Neural cell (in vitro differentiated cells): ENCODE measurements at regions not wholly inside any gene's neighbourhood (a gene's known extent, or its start where the extent isn't known, plus 50 kb on each side); places are given as distances from the start of the nearest gene placed in this dataset.

Experiments
- H2AFZ ChIP-seq: fragments of 200-600, 300-800 bp; sonication (generic), shearing (Covaris generic); 2 replicates; pipeline ENCODE4 v1.6.0; 2014; ENCODE audit warnings: low read depth, mild to moderate bottlenecking, antibody characterized with exemption, low read length, moderate library complexity
- H3F3A ChIP-seq: fragments of 200-600 bp; shearing (Covaris generic); 2 replicates; pipeline ENCODE4 v1.6.1; 2016; ENCODE audit warnings: mild to moderate bottlenecking, moderate library complexity, mixed read lengths, antibody characterized with exemption, low read length; ENCODE audit not compliant: insufficient read depth, poor library complexity, severe bottlenecking
- H3K27ac ChIP-seq: fragments of 200-600, 300-800 bp; sonication (generic), shearing (Covaris generic); 2 replicates; pipeline ENCODE4 v1.5.1; 2014; ENCODE audit warnings: mild to moderate bottlenecking, low read length, moderate library complexity
- H3K27me3 ChIP-seq: fragments of 300-800, 200-600 bp; sonication (generic), shearing (Covaris generic); 2 replicates; pipeline ENCODE4 v1.6.0; 2014; ENCODE audit warnings: mild to moderate bottlenecking, low read depth, low read length, moderate library complexity; ENCODE audit not compliant: insufficient read depth
- H3K36me3 ChIP-seq: fragments of 300-800, 200-600 bp; sonication (generic), shearing (Covaris generic); 2 replicates; pipeline ENCODE4 v1.5.1; 2014; ENCODE audit warnings: mild to moderate bottlenecking, antibody characterized with exemption, low read length, moderate library complexity; ENCODE audit not compliant: insufficient read depth
- H3K4me2 ChIP-seq: fragments of 300-800, 200-600 bp; sonication (generic), shearing (Covaris generic); 2 replicates; pipeline ENCODE4 v1.6.0; 2014; ENCODE audit warnings: mild to moderate bottlenecking, low read length
- H3K4me3 ChIP-seq: fragments of 300-800, 200-600 bp; sonication (generic), shearing (Covaris generic); 2 replicates; pipeline ENCODE4 v1.5.1; 2014; ENCODE audit warnings: mild to moderate bottlenecking, low read length, moderate library complexity
- H3K79me2 ChIP-seq: fragments of 200-600 bp; shearing (Covaris generic); replicated peaks from 2 replicates; pipeline ENCODE4 v1.6.0; 2014; ENCODE audit warnings: mild to moderate bottlenecking, low read length, moderate library complexity; ENCODE audit not compliant: insufficient read depth
- H3K9ac ChIP-seq: fragments of 300-800, 200-600 bp; sonication (generic), shearing (Covaris generic); 2 replicates; pipeline ENCODE4 v1.6.1; 2016; ENCODE audit warnings: mild to moderate bottlenecking, low read length, mixed read lengths
- H3K9me2 ChIP-seq: fragments of 200-600 bp; shearing (Covaris generic); 2 replicates; pipeline ENCODE4 v1.6.1; 2016; ENCODE audit warnings: mild to moderate bottlenecking, low read length, mixed read lengths; ENCODE audit not compliant: insufficient read depth
- H3K9me3 ChIP-seq: fragments of 200-600, 300-800 bp; sonication (generic), shearing (Covaris generic); 2 replicates; pipeline ENCODE4 v1.6.1; 2016; ENCODE audit warnings: mild to moderate bottlenecking, mixed run types, low read length, moderate library complexity, mixed read lengths
- H4K20me1 ChIP-seq: fragments of 200-600 bp; shearing (Covaris generic); 2 replicates; pipeline ENCODE4 v1.6.1; 2016; ENCODE audit warnings: mild to moderate bottlenecking, mixed run types; ENCODE audit not compliant: insufficient read depth
- CTCF ChIP-seq: fragments of 450-650 bp; IDR thresholded peaks from 2 replicates; pipeline ENCODE4 v1.5.1; 2014; ENCODE audit warnings: antibody characterized with exemption, mild to moderate bottlenecking, moderate library complexity; ENCODE audit not compliant: poor library complexity, severe bottlenecking
- EP300 ChIP-seq: fragments of 450-650 bp; conservative IDR thresholded peaks from 2 replicates; pipeline ENCODE4 v1.6.1; 2014; ENCODE audit warnings: antibody characterized with exemption, mild to moderate bottlenecking, moderate library complexity; ENCODE audit not compliant: poor library complexity, severe bottlenecking
- EZH2 ChIP-seq: fragments of 200-600, 300-800 bp; shearing (Covaris generic), sonication (generic); IDR thresholded peaks from 2 replicates; pipeline ENCODE4 v1.6.1; 2014; ENCODE audit warnings: antibody characterized with exemption, low read length, borderline replicate concordance, mild to moderate bottlenecking; ENCODE audit not compliant: insufficient read depth, poor library complexity, severe bottlenecking
- MXI1 ChIP-seq: fragments of 450-650 bp; conservative IDR thresholded peaks from 2 replicates; pipeline ENCODE4 v1.6.1; 2014; ENCODE audit warnings: antibody characterized with exemption, mild to moderate bottlenecking; ENCODE audit not compliant: poor library complexity, severe bottlenecking
- POLR2AphosphoS5 ChIP-seq: IDR thresholded peaks from 2 replicates; pipeline ENCODE4 v1.6.1; 2012
- RAD21 ChIP-seq: fragments of 450-650 bp; conservative IDR thresholded peaks from 2 replicates; pipeline ENCODE4 v1.6.1; 2014; ENCODE audit warnings: antibody characterized with exemption, mild to moderate bottlenecking, moderate library complexity
- REST ChIP-seq: IDR thresholded peaks from 2 replicates; pipeline ENCODE4 v1.6.1; 2012; ENCODE audit warnings: borderline replicate concordance
- SMC3 ChIP-seq: fragments of 450-650 bp; conservative IDR thresholded peaks from 2 replicates; pipeline ENCODE4 v1.6.1; 2014; ENCODE audit warnings: antibody characterized with exemption, mild to moderate bottlenecking, moderate library complexity; ENCODE audit not compliant: poor library complexity
- TAF1 ChIP-seq: IDR thresholded peaks from 2 replicates; pipeline ENCODE4 v1.6.1; 2012; ENCODE audit warnings: low read depth

GRCh38 chr5:123751670-123752069 is 239.7 kb downstream of the CSNK1G3 start:
- Histone ChIP-seq H3K9me2 (no peaks in the 10 kb centered on the region), H3K9ac (no peak overlapping the region), H3K9me3 (no peaks in the 10 kb centered on the region), H4K20me1 (no peaks in the 10 kb centered on the region), H2AFZ (no peak overlapping the region), H3K4me2 (no peak overlapping the region), H3K27me3 (no peaks in the 10 kb centered on the region), H3F3A (peaks cover 5% of the 10 kb centered on the region), H3K4me3 (no peak overlapping the region), H3K27ac (no peak overlapping the region), H3K36me3 (no peaks in the 10 kb centered on the region), H3K79me2 (no peaks in the 10 kb centered on the region)
- TF ChIP-seq TAF1 (no peak), CTCF (no peak), EP300 (no peak), EZH2 (no peak), SMC3 (no peak), REST (no peak)

GRCh38 chr5:123748239-123748638 is 236.3 kb downstream of the CSNK1G3 start:
- no peaks in the 10 kb centered on the region for H3K36me3 ChIP-seq
- no peak overlapping the region for H3K4me2 ChIP-seq
- H3F3A ChIP-seq, result no peaks in the 10 kb centered on the region
- no peaks in the 10 kb centered on the region for H3K9me3 ChIP-seq
- H3K27me3 ChIP-seq, result no peaks in the 10 kb centered on the region
- no peaks in the 10 kb centered on the region for H4K20me1 ChIP-seq
- H3K79me2 ChIP-seq, result no peaks in the 10 kb centered on the region
- H2AFZ ChIP-seq, result no peak overlapping the region
- H3K9ac ChIP-seq, result no peak overlapping the region
- H3K9me2 ChIP-seq, result no peaks in the 10 kb centered on the region
- no peak overlapping the region for H3K4me3 ChIP-seq
- TF ChIP-seq SMC3 (no peak), EP300 (no peak), MXI1 (no peak), POLR2AphosphoS5 (no peak), EZH2 (no peak), RAD21 (no peak)
- no peak overlapping the region for H3K27ac ChIP-seq
